Lower leg skin (tissue), 4 donors: ENCODE measurements at regions not wholly inside any gene's neighbourhood (a gene's known extent, or its start where the extent isn't known, plus 50 kb on each side); places are given as distances from the start of the nearest gene placed in this dataset.
A peak's percentile ranks its signal among the peaks of the same experiment; 100 is the strongest.

Experiments used
- DNase-seq, 2 donors: peaks; one replicate each; pipeline ENCODE4 v3.0.0-alpha.2; 2019; ENCODE audit warnings: low spot score in 2 of 2
- H3K4me3 ChIP-seq: fragments of 200-600 bp; sonication (generic); 2 replicates; pipeline ENCODE4 v1.5.1; 2017; ENCODE audit warnings: mild to moderate bottlenecking, low read depth; ENCODE audit not compliant: poor library complexity, severe bottlenecking
- CTCF ChIP-seq, 3 donors: fragments of 450-650 bp; IDR thresholded peaks; one replicate each; pipeline ENCODE4 v1.5.1; 2016; ENCODE audit warnings: antibody characterized with exemption in 3 of 3, mild to moderate bottlenecking in 3 of 3, moderate library complexity in 2 of 3
- POLR2A ChIP-seq, 2 donors: fragments of 450-650 bp; IDR thresholded peaks; one replicate each; pipeline ENCODE4 v1.6.1; 2016 to 2017; ENCODE audit warnings: antibody characterized with exemption in 2 of 2, mild to moderate bottlenecking in 1 of 2, moderate library complexity in 1 of 2
- WGBS, 2 donors: methylation state at CpG; one replicate each; pipeline ENCODE4 v1.1.5; 2018; 5-methylcytosine and 5-hydroxymethylcytosine counted together
- intact Hi-C: fragments of 100-400 bp; cut with DNase I; formaldehyde crosslinking; loops from one replicate; pipeline ENCODE4 v1.15.0; 2023; ENCODE audit warnings: low total_unique reads

DNA sequence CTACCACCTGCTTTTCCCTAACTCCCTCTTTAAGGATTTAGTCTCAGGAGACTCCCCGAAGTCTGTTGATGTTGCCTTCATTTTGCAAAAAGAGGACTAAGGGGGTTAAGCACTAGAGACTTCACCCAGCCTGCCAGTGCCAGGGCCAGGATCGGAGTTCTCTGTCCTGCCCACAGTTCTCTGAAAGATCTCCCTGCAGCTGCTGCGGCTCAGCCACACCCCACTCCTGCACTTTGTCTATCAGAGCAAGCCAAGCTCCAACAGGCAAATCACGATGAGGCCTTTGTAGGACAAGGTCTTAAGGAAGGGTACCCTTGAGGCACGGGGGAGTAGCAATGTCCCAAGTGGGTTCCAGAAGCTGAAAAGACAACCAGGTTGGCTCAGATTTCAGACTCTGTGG, 148.8 kb upstream of the EGLN3 start:
- WGBS, 2 donors: 54 to 60% methylated on average over 5 of the region's 5 CpGs
- no peak for DNase-seq
- intact Hi-C loops: loop anchor here (10.0 kb wide), 1 partner anchor 255 kb away; no protein-coding TSS in a partner anchor

DNA sequence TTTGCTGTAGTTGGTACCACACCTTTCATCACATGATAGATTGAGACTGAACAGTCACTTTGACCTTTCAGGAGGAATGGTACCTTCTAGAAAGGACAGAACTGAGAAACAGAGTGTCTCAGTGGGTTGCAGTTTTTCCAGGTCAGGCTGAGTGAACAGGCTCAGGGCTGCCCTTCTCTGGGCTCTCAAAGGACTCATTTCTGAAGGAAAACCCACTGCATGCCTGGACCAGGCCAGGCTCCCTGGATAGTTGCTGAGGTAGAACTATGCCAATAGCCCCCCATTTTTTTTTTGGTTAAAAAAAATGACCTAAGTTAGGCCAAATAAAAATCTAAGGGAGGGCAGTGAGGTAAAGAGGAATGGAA, 148.1 kb upstream of the EGLN3 start:
- no peak for DNase-seq

More for the DNA sequence above, 148.8 kb upstream of the EGLN3 start:
- no peak overlapping the region for H3K4me3 ChIP-seq
- TF ChIP-seq CTCF (IDR thresholded peaks at IDR 0.05) (no peak), POLR2A (IDR thresholded peaks at IDR 0.05) (no peak)

GRCh38 chr14:34098045-34098984, 147.4 kb upstream of the EGLN3 start:
- peak in 1 of 2 donors; percentile 41 for DNase-seq
- TF ChIP-seq CTCF (IDR thresholded peaks at IDR 0.05) (no peak), POLR2A (IDR thresholded peaks at IDR 0.05) (no peak)
- intact Hi-C loops: loop anchor here (10.0 kb wide), 1 partner anchor 254 kb away; no protein-coding TSS in a partner anchor
- 38 to 41% methylated on average over 8 of the region's 8 CpGs for WGBS, 2 donors
- no peak overlapping the region for H3K4me3 ChIP-seq

More for the DNA sequence above, 148.1 kb upstream of the EGLN3 start:
- TF ChIP-seq CTCF (IDR thresholded peaks at IDR 0.05) (no peak), POLR2A (IDR thresholded peaks at IDR 0.05) (no peak)
- H3K4me3 ChIP-seq: no peak overlapping the region
- intact Hi-C loops: loop anchor here (10.0 kb wide), 1 partner anchor 254 kb away; no protein-coding TSS in a partner anchor

DNA sequence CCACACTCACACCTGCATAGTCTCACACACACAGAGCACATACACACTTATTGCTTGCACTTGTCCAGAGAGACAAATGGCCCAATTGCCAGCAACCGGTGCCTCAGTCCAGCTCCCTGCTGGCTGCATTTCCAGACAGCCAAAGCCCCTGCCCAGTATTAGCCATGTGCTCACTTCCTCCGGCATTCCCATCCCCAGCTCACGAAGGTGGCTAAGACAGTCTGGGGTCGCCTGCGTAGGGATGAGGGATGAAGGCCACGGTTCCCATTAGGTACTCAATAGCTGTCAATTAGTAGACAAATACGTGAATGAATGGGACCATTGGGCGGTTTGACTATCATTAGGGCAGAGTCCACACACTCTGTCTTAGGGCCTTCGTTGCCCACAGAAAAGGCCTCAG, 146.8 kb upstream of the EGLN3 start:
- no peak for TF ChIP-seq POLR2A (IDR thresholded peaks at IDR 0.05)
- no peak for TF ChIP-seq CTCF (IDR thresholded peaks at IDR 0.05)
- WGBS, 2 donors: 81 to 82% methylated on average over 9 of the region's 9 CpGs
- no peak for DNase-seq
- no peak overlapping the region for H3K4me3 ChIP-seq
- intact Hi-C loops: loop anchor here (10.0 kb wide), 1 partner anchor 253 kb away; no protein-coding TSS in a partner anchor

DNA sequence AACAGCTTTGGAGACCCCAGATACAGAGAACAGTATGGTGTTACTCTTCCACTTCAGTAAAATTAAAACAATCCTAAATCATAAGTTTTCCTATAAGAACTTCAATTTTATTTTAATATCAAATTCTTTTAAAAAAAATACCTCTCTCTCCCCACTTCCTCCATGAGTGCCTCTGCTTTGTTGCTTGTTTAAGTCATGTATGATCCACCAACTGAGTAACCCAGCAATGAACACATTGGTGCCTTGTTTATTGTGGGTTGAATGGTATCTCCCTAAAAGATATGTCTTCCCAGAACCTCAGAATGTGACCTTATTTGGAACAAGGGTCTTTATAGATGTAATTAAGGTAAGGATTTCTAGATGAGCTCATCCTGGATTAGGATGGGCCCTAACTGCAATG, 143.5 kb upstream of the EGLN3 start:
- intact Hi-C loops: loop anchor here (10.0 kb wide), 1 partner anchor 250 kb away; no protein-coding TSS in a partner anchor
- TF ChIP-seq POLR2A (IDR thresholded peaks at IDR 0.05) (no peak), CTCF (IDR thresholded peaks at IDR 0.05) (no peak)

More for the DNA sequence above, 143.5 kb upstream of the EGLN3 start:
- no peak for DNase-seq
- no peak overlapping the region for H3K4me3 ChIP-seq
